Forelimb muscle (tissue), 1 donor: ENCODE measurements at regions not wholly inside any gene's neighbourhood (a gene's known extent, or its start where the extent isn't known, plus 50 kb on each side); places are given as distances from the start of the nearest gene placed in this dataset.
"Not testable (repeated sequence)": the region's sequence is repeated elsewhere in the genome, so short reads cannot be mapped to it uniquely, and the experiment has no call there.

Experiments
- DNase-seq: peaks from one replicate; pipeline ENCODE4 v3.0.0-alpha.2; 2013; ENCODE audit warnings: low read depth

DNA sequence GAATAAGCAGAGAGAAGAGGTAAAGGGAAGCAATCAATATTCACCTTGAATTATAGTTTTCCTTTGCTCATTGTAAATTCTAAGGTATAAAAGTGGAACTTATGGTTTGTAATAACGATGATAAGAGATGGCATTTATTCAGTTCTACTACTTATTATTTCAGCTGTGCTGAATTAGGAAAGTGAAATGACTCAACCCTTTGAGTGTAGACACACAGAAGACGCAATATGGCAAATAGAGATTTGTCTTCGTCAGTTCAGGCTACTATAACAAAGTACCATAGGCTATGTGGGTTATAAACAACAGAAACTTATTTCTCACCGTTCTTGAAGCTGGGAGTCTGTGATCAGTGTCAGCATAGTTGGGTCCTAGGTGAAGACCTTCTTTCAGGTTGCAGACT is 713.0 kb upstream of the PCDH9 start:
- DNase-seq: no peak

DNA sequence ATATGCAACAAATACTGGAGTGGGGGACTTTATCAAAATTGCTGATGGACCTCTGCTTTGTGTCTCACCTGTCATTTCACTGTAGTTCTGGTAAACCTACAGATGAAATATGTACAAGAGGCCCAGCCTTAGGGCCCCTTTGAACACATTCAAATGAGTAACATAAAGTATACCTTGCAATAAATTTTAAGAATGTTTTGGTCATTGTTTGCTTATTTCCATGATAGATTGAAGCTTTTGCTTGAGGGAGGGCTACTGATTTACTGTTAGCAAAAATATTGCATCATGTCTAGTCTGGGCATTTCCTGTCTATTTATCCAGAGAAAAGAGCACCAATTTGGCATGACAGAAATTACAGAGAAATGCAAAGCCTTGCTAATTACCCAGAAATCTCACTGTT is 705.5 kb upstream of the PCDH9 start:
- no peak for DNase-seq

DNA sequence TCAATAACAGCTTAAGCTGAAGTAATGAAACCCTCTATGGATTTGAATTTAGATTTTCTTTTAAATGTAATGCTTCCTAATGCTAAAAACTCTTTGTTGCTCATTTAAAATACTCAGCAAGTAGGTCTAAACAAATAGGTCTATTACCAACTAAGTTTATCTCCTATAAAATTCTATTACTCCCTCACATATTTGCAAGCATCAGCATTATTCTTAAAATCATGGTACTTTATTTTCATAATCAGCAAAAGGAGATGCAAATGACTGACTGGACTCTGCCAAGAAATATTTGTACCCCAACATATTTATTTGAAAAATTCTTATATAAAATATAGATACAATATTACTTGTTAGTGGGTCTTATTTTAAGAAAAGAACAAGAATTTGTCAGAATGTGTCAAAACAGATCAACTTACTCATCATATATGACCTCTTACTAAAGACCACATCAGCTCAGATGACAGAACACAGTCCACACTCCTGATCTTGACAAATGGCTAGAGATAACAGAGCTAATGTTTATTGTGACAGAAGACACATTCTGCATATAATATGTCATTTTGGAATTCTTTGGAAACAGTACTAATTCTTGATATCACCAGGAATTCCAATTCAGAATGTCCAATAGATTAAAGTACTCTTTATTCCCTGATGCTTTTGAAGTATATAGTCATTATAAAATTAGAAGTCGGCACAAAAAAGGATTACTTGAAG is 704.6 kb upstream of the PCDH9 start:
- no peak for DNase-seq

DNA sequence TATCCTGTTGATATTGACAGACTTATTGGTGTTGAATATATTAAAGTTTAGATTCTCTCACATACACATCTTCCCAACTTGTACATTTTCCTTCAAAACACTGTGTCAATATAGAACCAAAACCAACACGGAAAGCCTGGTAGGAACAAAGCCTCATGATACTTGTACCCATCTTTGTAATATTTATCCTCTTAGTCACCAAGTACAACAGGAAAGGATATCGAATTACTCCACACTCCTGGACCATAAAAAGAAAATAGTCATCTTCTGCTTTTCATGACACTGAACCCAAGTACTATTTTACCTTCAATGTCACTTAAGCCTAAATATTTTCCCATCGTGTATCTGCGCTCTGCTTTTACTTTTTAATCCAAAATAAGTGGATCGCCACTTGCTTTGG is 702.9 kb upstream of the PCDH9 start:
- no peak for DNase-seq

DNA sequence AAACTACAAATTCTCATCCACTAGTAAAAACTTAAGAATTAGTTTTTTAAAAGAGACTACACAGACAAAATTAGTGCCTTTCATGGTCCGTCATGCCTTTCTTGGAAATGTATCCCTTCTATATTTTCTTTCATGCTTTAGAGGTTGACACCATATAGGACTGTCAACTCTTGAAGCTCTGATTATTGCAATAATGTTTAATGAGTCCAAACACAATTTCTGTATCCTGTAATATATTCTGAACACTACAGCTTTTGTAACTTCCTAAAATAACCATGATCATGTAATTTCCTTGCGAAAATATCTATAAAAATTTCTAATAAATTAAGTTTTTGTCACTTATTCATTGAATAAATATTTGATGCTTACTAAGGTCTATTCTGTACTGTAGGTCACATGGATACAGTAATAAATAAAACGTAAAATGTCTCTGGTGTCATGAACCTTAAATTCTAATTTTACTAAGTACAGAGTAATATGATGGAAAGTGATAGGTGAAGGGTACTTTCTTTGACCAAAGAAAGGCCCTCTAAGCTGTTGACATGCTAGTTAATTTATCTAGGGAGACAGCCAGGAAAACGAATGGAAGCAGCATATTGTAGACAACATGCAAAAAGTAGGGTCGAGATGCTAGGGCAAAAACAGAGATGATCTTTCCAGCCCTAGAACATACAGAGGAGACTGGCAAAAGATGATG is 687.3 kb upstream of the PCDH9 start:
- DNase-seq: no peak

DNA sequence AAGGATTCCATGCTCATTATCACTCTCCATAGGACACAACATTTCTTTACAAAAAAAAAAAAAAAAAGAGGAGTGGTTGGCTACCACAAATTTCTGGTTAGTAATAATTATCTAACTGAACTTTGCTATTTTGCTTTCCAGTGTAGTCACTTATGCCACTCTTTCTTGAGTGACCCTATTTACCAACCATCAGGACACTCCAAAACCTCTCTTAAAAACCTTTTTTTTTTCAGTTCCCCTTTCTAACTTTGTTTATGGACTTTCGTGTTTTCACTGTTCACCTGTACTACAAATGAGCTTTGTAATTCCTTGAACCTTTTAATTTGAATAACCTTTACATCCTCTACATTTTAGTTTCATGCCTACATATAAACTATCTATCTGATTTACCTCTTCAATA is 686.5 kb upstream of the PCDH9 start:
- DNase-seq: no peak

DNA sequence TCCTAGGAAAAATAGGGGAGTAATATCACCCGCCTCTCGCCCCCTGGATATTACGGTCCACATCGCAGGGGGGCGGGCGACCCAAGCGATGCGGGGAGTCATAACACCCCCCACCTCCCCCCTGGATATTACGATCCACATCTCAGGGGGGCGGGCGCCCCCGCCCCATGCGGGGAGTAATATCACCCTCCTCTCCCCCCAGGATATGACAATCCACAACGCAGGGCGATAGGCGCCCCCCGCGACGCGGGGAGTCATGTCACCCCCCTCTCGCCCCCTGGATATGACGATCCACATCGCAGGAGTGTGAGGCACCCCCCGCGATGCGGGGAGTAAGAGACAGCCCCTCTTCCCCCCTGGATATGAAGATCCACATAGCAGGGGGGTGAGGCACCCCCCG is 684.4 kb upstream of the PCDH9 start:
- DNase-seq: no peak

DNA sequence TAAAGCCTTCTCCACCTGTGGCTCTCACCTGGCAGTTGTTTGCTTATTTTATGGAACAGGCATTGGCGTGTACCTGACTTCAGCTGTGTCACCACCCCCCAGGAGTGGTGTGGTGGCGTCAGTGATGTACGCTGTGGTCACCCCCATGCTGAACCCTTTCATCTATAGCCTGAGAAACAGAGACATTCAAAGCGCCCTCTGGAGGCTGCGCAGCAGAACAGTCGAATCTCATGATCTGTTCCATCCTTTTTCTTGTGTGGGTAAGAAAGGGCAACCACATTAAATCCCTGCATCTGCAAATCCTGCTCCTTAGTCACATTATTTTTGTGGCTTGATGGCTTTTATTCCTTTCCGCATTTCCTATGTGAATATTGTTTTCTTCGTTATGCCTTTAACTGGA is 672.8 kb upstream of the PCDH9 start:
- not testable (repeated sequence) for DNase-seq

DNA sequence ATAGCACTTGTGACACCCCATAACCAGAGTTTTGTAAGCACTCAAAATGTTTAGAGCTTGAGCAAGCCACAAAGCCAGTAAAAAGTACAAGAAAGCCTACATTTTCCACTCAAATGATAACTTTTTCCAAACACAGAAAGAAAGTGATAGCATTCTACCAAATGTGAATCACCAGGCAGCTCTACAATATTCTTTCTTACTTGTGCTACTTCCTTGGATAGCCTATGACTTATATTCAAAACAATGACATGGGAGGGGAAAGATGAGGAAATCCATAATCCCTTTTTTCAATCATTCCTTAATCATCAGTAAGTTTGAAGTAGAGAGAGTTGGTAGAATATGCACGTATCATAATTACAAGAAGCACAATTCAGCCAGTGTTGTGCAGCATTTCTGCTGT is 650.8 kb upstream of the PCDH9 start:
- DNase-seq: no peak

DNA sequence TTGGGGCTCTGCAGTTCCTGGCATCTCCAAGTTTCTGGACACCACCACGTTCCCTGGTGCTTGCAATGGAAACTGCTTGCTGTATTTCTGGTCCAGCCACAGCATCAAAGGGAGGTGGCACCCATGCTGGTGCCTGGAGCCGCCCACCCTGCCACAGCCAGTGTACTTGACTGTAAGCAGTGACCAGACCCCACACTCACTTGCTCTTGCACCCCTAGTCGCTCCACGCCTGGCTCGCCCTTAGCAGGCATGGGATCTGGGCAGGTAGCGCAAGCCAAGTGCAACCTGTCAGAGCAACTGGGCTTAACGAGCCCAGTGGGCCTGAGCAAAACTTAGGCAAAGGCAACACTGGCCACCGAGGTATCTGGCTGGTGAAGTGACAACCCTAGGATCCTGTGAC is 648.2 kb upstream of the PCDH9 start:
- no peak for DNase-seq

DNA sequence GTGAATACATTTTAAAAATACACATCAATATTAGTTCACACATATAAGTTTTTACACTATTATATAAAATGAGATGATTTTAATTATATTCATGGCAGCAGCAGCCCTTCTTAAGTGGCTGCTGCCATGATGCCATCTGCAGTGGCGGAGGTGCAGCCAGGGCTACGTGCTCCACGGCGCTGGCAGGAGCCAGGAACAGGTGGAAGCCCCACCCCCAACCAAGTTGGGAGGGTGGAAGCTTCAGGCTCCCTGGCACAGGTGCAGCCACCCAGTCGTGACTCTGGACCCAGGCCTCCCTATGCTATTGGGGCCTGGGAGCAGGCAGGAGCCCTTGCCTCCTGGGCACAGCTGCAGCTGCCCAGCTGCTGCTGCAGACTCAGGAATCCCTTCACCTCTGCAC is 646.9 kb upstream of the PCDH9 start:
- no peak for DNase-seq

DNA sequence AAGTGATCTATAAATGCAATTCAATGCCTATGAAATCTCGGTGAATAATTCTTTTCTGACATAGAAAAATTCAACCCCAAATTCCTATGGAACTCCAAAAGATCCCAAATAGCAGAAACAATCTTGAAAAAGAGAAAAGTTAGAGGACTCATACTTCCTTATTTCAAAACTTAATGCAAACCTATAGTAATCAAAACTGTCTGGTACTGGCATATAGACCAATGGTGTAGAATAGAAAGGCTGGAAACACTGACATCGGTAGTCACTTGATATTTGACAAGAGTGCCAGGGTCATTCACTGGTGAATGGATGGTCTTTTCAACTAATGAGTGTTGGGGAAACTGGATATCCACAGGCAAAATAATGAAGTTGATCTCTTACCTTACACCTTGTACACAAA is 637.1 kb upstream of the PCDH9 start:
- no peak for DNase-seq

DNA sequence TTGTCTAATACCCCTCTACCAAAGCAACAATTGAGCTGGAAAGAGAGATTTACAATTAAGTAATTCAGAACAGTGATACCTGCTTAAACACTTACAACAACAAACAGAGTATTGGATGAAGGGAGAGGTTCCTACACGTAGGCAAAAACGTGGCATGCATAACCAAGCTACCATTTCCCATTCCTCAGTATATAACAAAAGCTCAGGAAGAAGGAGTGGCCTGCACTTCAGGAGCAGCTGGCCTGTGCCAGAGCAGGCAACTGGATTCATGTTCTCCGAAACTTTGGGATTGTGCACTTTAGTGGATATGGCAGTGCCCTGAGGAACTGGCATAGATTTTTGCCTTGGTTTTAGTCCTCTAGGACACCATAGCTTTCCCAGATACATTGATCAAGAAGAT is 630.2 kb upstream of the PCDH9 start:
- no peak for DNase-seq

DNA sequence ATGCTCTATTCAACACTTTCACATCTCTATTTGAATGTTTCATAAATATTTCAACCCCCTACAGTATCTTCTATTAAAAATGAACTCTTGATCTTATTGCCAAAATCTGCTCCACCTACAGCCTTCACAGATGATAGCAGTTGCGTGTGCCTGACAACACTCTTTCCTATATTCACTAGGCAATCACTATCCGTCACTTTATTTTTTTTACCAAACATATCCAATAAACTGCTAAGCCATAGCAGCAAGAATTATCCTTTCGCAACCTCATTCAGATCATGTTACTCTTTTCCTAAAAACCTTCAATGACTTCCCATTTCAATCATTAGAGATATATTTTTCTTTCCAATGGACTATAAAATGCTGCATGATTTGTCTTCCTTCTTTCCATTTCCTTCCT is 629.8 kb upstream of the PCDH9 start:
- no peak for DNase-seq

DNA sequence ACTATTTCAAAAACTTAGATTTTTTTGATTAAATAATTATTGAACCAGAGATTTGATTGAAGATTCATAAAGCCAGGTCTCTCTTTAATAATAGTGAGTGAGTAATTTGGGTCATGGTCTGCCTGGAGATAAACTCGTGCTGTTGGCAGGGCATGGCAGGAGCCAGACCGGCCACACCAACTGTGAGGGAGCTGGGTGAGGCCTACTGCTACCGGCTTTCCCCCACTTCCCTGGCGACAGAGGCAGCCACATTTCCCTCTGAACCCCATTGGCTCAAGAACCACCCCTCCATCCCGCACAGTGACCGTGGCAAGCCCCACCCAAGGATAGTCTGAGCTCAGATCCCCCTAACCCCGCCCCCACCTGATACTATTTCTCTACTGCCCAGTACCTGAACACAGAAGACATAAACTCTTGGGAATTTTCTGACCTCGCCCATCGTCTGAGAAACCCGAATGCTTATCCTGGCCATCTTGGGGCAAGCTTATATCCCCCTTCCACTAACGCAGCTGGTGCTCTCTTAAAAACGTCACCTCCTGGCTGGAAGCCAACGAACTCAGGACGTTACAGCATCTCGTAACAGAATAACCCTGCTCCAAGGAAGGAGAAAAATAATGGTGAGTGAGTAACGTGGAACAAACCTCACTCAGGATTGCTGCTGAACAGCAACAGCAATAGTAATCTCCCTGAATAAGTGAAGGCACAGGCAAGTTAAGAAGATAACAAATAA is 627.6 kb upstream of the PCDH9 start:
- no peak for DNase-seq

DNA sequence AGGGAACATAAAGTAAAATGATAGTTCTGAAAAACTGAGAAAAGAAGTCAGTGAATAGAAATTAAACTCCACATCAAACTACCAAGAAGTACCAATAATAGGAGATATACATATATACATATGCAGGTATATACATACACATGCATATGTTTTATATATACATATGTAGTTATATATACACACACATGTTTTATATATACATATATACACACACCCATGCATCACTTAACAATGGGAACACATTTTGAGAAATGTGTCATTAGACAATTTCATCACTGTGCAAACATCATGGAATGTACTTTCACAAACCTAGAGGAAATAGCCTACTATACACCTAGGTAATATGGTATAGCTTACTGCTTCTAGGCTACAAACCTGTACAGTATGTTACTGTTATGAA is 626.8 kb upstream of the PCDH9 start:
- no peak for DNase-seq

DNA sequence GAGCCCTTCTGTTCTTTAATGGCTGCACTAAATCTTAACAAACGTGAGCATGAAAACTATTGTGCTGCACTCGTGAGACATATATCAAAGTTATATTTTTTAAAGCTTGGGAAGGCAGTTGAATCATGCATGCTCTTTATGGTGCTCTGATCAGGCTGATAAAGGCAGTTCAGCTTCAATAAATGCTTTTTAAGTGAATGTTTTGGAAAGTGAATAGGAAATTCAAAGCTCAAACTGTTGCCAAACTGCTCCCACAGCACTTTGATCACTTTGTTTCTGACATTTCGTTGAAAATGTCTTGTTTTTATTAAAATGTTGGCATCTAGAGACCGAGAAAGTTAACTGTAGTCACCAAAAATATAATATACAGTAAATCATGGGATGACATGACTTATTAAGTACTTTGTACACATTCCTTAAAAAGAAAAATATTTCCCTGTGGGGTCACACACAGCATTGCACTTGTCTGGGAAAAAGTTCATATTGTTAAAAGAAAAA is 625.7 kb upstream of the PCDH9 start:
- no peak for DNase-seq

DNA sequence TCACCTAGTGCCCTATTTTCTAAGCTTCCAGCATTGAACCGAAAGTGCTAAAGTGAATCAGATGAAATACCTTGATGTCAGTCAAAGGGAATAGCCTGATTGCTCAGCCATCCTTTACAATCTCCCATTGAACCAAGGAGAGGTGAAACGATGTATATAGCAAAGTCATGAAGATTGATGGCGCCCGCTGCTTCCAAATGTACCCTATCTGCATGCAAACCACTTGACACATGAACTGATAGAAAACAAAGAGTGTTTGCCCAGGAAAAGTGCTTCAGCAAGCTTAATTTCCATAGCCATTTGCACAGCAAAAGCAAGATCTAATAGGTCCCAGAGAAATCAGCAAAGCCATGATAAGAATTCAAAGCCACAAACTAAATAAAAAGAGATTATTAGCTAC is 624.9 kb upstream of the PCDH9 start:
- no peak for DNase-seq

DNA sequence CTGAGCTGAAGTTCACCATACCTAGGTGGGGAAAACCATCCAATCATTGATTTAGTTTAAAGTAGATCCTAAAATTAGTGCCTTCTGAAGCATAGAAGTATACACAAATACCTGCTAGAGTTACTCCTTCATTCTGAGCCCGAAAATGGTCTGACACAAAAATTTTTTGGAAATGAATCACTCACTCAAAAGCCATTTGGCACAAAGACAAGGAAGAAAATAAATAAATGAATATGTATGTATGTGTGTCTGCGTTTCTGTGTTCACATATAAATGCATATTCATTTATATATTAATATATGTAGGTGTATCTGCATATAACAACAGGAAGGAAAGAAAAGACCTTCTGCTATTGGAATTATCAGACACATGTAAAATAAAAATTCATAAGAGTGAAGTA is 614.4 kb upstream of the PCDH9 start:
- DNase-seq: no peak

DNA sequence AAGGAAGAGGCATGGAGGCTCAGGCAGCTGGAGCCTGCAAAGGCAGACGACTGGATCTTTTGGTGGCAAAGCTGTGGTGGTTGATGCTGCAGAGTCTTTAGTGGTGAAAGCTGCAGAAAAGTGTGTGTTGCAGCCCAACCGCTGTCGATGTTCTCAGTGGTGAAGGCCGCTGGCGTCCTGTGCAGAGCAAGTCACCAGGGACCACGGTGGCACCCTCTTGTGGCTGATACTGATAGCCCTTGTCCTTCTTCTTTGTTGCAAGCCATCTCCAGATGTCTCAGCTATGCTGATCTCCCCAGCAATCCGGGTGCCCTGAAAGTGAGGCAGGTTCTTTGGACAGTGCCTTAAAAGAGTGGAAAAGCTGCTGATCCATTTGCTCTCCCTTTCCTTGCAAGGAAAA is 610.9 kb upstream of the PCDH9 start:
- DNase-seq: no peak

DNA sequence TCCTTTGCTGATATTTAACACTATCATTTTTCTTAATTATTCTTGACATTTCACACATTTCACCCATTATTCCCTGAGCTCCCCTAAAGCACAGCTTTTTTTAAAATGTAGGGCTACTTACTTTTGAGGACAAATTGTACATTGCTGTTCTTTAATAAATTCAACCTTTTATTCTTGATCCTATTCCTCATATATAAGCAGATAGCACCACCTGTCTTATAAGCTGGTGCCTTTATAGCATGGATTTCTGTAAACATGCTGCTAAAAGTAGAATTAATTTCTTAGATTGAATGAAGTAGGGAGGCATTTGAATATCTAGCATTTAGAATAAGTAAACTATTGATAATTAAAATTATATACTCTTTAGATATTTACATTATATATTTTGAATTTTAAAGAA is 603.4 kb upstream of the PCDH9 start:
- no peak for DNase-seq

DNA sequence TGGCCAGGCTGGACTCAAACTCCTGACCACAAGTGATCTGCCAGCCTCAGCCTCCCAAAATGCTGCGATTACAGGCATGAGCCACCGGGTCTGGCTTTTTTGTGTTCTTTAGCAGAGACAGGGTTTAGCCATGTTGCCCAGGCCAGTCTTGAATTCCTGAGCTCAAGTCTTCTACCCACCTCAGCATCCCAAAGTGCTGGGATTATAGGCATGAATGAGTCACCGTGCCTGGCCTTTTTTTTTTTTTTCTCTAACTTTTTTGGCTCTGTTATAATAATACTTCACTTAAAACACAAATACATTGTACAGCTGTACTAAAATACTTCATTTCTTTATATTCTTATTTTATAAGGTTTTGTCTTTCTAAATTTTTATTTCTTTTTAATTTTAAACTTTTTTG is 599.5 kb upstream of the PCDH9 start:
- DNase-seq: no peak

DNA sequence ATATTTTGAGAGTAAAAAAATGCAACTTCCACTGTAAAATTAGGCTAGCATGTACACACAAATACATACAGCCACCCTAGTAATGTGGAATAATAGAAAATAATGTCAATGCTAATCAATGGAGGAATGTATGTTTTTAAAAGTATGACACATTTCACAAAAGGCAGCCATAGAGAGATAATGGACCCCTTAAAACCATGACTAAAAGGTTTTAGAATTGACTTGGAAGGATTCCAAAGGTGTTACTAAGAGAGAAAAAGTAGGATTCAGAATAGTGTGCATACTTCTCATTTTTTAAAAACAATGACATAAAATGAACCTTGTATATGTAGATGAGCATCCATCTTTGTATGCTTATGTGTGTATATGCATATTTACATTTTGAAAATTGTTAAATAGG is 597.9 kb upstream of the PCDH9 start:
- no peak for DNase-seq
